HepG2 (cell line): ENCODE measurements at regions not wholly inside any gene's neighbourhood (a gene's known extent, or its start where the extent isn't known, plus 50 kb on each side); places are given as distances from the start of the nearest gene placed in this dataset.

Experiments used
- IRF2 ChIP-seq: IDR thresholded peaks from 2 replicates; pipeline ENCODE4 v1.6.1; 2018; ENCODE audit warnings: missing genetic modification reagents, missing compliant biosample characterization
- MAFK ChIP-seq, 2 experiments: IDR thresholded peaks in 1 of 2; conservative IDR thresholded peaks in 1 of 2; 2 replicates each; pipeline ENCODE4 v1.6.1; 2011; ENCODE audit warnings: improper control_type of control experiment in 2 of 2, low read length in 2 of 2
- MYC ChIP-seq: sonication (generic); formaldehyde crosslinking; IDR thresholded peaks from 2 replicates; pipeline ENCODE4 v1.9.0; 2021; ENCODE audit warnings: missing genetic modification reagents, borderline replicate concordance
- POLR2AphosphoS5 ChIP-seq: IDR thresholded peaks from 2 replicates; pipeline ENCODE4 v1.6.1; 2012; ENCODE audit warnings: low read depth, low read length
- RARA ChIP-seq: IDR thresholded peaks from 2 replicates; pipeline ENCODE4 v1.6.1; 2016; ENCODE audit warnings: missing genetic modification reagents, missing compliant biosample characterization
- ZNF556 ChIP-seq: sonication (generic); formaldehyde crosslinking; IDR thresholded peaks from 2 replicates; pipeline ENCODE4 v1.4.0; 2020; ENCODE audit warnings: mild to moderate bottlenecking, missing genetic modification reagents, borderline replicate concordance
- ZNF749 ChIP-seq: sonication (generic); formaldehyde crosslinking; IDR thresholded peaks from 2 replicates; pipeline ENCODE4 v1.8.0; 2022; ENCODE audit warnings: mild to moderate bottlenecking, missing genetic modification reagents, moderate library complexity, borderline replicate concordance
- ZNF773 ChIP-seq: sonication (generic); formaldehyde crosslinking; IDR thresholded peaks from 2 replicates; pipeline ENCODE4 v1.4.0; 2020; ENCODE audit warnings: missing genetic modification reagents, borderline replicate concordance
- TF ChIP-seq, protein P1 (sequence below), 2 experiments: IDR thresholded peaks; 2 replicates each; pipeline ENCODE4 v1.6.1; 2011 to 2012; ENCODE audit warnings: low read length in 2 of 2, borderline replicate concordance in 1 of 2, low read depth in 1 of 2, mild to moderate bottlenecking in 1 of 2, moderate library complexity in 1 of 2
- TF ChIP-seq, protein P2 (sequence below): sonication (generic); formaldehyde crosslinking; IDR thresholded peaks from 2 replicates; pipeline ENCODE4 v1.5.0; 2020; ENCODE audit warnings: mild to moderate bottlenecking, missing genetic modification reagents, moderate library complexity
- TF ChIP-seq, protein P3 (sequence below): sonication (generic); formaldehyde crosslinking; IDR thresholded peaks from 2 replicates; pipeline ENCODE4 v1.4.0; 2020; ENCODE audit warnings: missing genetic modification reagents
- TF ChIP-seq, protein P4 (sequence below): sonication (generic); formaldehyde crosslinking; IDR thresholded peaks from 2 replicates; pipeline ENCODE4 v1.8.1; 2023; ENCODE audit warnings: mild to moderate bottlenecking, missing genetic modification reagents, borderline replicate concordance
- TF ChIP-seq, protein P5 (sequence below): sonication (generic); formaldehyde crosslinking; IDR thresholded peaks from 2 replicates; pipeline ENCODE4 v1.8.1; 2022; ENCODE audit warnings: mild to moderate bottlenecking, missing genetic modification reagents
- TF ChIP-seq, protein P6 (sequence below): sonication (generic); formaldehyde crosslinking; IDR thresholded peaks from 2 replicates; pipeline ENCODE4 v1.4.0; 2020; ENCODE audit warnings: mild to moderate bottlenecking, missing genetic modification reagents

DNA sequence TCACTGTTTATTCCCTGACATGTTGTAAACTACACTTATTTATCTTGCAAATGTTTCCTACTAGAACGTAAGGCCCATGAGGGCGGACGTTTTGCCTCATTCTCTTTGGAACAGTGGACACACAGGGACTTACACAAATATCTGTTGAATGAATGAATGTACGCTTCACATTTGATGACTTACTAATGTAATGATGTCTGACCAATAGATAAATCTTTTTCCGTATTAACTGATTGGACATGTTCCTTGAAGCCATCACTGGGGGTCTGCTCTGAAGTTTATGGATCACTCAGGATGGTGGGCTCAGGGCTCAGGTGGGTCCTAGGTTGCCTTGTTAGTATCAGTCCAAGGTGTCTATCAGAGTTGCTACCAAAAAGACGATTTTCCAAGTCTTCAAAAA lies 763.2 kb upstream of the TPTE start:
- TF ChIP-seq, protein P1, sequence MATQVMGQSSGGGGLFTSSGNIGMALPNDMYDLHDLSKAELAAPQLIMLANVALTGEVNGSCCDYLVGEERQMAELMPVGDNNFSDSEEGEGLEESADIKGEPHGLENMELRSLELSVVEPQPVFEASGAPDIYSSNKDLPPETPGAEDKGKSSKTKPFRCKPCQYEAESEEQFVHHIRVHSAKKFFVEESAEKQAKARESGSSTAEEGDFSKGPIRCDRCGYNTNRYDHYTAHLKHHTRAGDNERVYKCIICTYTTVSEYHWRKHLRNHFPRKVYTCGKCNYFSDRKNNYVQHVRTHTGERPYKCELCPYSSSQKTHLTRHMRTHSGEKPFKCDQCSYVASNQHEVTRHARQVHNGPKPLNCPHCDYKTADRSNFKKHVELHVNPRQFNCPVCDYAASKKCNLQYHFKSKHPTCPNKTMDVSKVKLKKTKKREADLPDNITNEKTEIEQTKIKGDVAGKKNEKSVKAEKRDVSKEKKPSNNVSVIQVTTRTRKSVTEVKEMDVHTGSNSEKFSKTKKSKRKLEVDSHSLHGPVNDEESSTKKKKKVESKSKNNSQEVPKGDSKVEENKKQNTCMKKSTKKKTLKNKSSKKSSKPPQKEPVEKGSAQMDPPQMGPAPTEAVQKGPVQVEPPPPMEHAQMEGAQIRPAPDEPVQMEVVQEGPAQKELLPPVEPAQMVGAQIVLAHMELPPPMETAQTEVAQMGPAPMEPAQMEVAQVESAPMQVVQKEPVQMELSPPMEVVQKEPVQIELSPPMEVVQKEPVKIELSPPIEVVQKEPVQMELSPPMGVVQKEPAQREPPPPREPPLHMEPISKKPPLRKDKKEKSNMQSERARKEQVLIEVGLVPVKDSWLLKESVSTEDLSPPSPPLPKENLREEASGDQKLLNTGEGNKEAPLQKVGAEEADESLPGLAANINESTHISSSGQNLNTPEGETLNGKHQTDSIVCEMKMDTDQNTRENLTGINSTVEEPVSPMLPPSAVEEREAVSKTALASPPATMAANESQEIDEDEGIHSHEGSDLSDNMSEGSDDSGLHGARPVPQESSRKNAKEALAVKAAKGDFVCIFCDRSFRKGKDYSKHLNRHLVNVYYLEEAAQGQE (IDR thresholded peaks at IDR 0.05; ENCODE audit: borderline replicate concordance in 1 of 2, low read depth in 1 of 2, low read length in 2 of 2): no peak
- TF ChIP-seq, protein P2, sequence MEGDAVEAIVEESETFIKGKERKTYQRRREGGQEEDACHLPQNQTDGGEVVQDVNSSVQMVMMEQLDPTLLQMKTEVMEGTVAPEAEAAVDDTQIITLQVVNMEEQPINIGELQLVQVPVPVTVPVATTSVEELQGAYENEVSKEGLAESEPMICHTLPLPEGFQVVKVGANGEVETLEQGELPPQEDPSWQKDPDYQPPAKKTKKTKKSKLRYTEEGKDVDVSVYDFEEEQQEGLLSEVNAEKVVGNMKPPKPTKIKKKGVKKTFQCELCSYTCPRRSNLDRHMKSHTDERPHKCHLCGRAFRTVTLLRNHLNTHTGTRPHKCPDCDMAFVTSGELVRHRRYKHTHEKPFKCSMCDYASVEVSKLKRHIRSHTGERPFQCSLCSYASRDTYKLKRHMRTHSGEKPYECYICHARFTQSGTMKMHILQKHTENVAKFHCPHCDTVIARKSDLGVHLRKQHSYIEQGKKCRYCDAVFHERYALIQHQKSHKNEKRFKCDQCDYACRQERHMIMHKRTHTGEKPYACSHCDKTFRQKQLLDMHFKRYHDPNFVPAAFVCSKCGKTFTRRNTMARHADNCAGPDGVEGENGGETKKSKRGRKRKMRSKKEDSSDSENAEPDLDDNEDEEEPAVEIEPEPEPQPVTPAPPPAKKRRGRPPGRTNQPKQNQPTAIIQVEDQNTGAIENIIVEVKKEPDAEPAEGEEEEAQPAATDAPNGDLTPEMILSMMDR (CRISPR knock-in tag): no peak
- TF ChIP-seq IRF2 (CRISPR knock-in tag) (no peak), RARA (no peak), ZNF556 (CRISPR knock-in tag) (no peak), ZNF773 (CRISPR knock-in tag) (no peak), MAFK (conservative IDR thresholded peaks at IDR 0.05 in 1 of 2, IDR thresholded peaks at IDR 0.05 in 1 of 2; ENCODE audit: low read length in 2 of 2) (no peak), POLR2AphosphoS5 (no peak), MYC (CRISPR knock-in tag) (no peak), ZNF749 (CRISPR knock-in tag) (no peak)
- TF ChIP-seq, protein P3, sequence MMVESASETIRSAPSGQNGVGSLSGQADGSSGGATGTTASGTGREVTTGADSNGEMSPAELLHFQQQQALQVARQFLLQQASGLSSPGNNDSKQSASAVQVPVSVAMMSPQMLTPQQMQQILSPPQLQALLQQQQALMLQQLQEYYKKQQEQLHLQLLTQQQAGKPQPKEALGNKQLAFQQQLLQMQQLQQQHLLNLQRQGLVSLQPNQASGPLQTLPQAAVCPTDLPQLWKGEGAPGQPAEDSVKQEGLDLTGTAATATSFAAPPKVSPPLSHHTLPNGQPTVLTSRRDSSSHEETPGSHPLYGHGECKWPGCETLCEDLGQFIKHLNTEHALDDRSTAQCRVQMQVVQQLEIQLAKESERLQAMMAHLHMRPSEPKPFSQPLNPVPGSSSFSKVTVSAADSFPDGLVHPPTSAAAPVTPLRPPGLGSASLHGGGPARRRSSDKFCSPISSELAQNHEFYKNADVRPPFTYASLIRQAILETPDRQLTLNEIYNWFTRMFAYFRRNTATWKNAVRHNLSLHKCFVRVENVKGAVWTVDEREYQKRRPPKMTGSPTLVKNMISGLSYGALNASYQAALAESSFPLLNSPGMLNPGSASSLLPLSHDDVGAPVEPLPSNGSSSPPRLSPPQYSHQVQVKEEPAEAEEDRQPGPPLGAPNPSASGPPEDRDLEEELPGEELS: no peak
- TF ChIP-seq, protein P4, sequence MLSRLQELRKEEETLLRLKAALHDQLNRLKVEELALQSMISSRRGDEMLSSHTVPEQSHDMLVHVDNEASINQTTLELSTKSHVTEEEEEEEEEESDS (CRISPR knock-in tag): no peak
- TF ChIP-seq, protein P5, sequence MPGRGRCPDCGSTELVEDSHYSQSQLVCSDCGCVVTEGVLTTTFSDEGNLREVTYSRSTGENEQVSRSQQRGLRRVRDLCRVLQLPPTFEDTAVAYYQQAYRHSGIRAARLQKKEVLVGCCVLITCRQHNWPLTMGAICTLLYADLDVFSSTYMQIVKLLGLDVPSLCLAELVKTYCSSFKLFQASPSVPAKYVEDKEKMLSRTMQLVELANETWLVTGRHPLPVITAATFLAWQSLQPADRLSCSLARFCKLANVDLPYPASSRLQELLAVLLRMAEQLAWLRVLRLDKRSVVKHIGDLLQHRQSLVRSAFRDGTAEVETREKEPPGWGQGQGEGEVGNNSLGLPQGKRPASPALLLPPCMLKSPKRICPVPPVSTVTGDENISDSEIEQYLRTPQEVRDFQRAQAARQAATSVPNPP: no peak
- TF ChIP-seq, protein P6, sequence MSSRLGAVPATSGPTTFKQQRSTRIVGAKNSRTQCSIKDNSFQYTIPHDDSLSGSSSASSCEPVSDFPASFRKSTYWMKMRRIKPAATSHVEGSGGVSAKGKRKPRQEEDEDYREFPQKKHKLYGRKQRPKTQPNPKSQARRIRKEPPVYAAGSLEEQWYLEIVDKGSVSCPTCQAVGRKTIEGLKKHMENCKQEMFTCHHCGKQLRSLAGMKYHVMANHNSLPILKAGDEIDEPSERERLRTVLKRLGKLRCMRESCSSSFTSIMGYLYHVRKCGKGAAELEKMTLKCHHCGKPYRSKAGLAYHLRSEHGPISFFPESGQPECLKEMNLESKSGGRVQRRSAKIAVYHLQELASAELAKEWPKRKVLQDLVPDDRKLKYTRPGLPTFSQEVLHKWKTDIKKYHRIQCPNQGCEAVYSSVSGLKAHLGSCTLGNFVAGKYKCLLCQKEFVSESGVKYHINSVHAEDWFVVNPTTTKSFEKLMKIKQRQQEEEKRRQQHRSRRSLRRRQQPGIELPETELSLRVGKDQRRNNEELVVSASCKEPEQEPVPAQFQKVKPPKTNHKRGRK: no peak
